ENCODE measurements at regions not wholly inside any gene's neighbourhood (a gene's known extent, or its start where the extent isn't known, plus 50 kb on each side); places are given as distances from the start of the nearest gene placed in this dataset.
"Not testable (repeated sequence)": the region's sequence is repeated elsewhere in the genome, so short reads cannot be mapped to it uniquely, and the experiment has no call there.

DNA sequence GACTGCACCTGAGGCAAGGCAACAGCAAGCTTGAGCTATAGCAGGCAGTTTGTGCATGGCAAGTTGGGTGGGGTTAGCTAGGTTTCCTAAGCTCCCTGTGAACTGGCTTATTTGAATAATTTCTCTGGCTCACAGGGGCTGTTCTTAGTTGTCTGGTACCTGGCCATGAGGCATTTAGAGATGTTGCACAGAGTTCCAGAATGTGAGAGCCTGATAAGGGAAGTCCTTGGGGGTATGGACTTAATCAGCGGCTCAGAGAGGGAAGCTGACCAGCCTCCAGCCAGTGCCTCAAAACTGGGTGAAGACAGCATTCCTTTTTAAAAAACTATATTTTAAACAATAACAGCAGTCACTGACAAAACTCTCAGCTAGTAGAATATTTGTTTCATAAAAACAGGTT, 307.4 kb downstream of the FZD1 start:
- no peak for DNase-seq

DNA sequence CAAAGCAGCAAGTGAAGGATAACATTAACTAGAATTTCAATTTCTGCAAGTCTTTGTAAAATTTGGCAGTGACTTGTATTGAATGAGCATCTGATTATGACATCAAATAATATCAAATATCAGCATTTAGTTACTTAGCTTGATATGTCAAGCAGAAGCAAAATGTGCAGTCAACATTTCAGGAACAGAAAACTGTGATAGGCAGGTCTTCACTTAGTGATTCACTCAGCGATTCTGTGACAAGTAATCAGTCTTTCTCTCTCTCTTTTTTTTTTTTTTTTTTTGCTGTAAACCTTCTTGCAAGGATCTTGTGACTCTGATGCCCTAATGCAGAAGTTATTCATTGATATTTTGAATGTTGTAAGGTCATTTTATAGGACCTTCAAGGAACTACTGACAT, 307.1 kb downstream of the MTERF1 start:
- no peak for DNase-seq

DNA sequence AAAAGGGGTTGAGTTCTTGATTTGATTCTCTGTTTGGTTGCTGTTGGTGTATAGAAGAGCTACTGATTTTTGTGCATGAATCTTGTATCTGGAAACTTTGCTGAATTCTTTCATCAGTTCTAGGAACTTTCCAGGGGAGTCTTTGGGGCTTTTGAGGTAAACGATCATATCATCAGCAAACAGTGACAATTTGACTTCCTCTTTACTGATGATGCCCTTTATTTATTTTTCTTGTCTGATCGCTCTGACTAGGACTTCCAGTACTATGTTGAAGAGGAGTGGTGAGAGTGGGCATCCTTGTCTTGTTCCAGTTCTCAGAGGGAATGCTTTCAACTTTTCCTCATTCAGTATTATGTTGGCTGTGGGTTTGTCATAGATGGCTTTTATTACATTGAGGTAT, 304.0 kb downstream of the MTERF1 start:
- DNase-seq, result not testable (repeated sequence)

DNA sequence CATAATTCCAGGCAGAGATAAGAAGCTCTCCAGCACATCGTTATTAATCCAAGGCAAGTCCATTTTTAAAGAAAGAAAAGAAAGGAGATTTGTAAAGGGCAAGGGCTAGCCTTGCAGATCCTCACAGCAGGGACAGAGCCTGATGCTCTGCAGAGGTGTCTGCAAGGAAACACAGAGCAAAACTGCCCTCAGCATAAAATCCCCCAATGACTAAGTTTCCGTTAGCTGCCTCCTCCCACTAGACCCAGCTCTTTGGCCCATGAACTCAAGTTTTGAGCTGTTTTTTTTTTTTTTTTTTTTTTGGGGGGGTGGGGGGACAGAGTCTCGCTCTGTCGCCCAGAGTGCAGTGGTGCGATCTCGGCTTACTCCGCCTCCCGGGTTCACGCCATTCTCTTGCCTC, 300.7 kb downstream of the MTERF1 start:
- DNase-seq, result no peak

DNA sequence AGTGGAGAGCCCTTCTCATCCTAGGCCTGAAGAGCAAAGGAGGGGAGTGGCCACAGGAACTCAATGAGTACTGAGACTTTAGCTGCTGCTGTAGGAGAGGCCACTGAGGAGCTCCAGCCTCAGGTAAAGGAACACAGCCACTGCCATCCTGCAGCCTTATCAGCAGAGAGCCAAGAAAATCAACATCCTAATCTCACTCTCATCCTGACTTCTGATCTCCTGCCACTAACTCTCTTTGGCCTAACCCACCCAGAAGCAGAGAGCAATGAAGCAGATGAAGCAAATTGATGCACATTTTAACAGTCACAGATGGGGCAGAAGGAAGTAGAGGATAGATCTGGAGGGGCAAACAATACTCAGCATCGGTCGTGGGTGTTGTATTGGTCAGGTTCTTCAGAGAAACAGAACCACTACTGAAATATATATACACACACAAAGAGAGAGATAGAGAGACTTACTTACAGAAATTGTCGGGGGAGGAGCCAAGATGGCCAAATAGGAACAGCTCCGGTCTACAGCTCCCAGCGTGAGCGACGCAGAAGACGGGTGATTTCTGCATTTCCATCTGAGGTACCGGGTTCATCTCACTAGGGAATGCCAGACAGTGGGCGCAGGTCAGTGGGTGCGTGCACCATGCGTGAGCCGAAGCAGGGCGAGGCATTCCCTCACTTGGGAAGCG, 297.6 kb downstream of the MTERF1 start:
- DNase-seq, result no peak

DNA sequence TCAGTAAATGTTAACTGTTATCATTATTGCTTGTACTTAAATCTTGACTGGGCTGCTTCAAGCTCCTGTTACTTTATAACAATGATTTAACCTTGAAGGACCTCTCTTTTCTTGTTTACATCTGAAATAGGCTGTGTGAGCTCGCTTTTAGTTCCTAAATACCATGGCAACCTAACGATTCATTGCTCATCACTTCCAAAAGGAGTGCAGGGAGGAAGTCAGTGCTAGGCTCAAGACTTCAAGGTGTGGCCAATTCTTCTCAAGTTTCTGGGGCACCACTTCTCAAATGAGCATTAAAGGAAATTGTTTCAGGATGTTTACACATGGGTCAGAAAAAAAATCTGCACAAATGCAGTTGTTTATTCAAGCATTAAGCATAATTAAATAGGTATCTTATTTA, 284.2 kb downstream of the MTERF1 start:
- DNase-seq, result no peak

DNA sequence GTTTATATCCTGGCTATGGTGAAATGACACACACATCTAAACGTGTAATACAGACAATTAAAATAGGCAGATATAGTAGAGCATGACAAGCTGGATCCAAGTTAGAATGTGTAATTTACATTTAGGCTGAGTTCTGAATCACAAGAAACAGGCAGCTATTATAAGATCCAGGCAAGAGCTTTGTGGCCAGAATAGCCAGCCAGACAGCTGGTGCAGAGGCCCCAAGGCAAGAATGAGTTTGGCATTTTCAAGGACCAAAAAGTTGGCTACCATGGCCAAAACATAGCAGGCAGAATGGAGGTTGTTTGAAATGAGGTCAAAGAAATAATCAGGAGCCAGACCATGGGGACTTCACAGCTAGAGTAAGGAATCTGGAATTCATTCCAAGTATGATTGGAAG, 281.7 kb downstream of the MTERF1 start:
- DNase-seq, result no peak

DNA sequence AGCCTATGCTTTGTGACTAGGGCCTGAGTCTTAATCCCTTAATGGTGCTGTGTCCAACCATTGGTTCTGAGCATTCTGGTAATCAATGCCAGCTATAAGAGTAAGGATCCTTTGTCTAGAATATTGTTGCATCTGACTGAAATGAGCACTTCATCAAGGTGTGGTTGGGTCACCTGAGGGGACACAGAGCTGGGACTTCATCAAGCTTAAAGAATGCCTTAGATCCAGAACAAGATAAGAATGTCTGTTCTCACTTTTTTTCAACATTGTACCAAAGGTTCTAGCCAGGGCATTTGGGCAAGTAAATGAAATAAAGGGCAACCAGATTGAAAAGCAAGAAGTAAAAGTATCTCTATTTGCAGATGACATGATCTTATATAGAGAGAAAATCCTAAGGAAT, 280.4 kb downstream of the MTERF1 start:
- DNase-seq, result no peak

DNA sequence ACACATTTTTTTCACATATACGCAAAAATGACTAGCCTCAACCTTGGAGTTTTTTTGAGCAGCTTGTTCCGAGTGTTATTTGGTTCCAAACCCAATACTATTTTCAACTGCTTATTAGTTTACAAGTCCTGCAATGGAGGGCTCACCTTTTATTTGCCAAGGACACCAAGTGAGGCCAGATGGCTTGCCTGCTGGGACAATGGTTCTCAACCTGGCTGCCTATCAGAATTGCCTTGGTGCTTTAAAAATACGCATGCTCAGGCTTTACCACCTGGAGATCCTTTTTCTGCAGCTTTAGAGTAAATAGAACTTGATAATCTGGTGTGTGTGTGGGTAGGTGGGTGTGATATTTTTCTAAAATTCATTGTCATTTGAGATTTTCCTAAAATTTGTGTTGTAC, 276.8 kb downstream of the MTERF1 start:
- no peak for DNase-seq

DNA sequence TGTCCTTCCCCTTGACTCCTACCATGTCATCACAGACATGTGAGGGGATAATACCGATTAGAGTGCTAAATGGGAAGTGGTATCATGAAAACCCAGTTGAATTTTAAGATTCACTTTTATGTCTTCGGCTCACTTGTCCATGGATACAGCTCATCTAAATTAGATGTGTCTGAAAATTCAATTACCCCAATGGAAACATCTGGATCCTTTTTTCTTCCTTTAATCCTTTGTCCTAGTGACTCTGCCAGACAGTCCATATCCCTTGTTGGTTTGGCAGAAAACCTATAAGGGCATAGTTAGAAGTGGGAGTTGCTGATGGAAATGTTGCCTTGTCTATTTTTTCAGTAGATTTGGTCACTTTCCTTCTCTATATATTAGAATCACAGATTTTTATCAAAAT, 271.9 kb downstream of the MTERF1 start:
- no peak for DNase-seq

DNA sequence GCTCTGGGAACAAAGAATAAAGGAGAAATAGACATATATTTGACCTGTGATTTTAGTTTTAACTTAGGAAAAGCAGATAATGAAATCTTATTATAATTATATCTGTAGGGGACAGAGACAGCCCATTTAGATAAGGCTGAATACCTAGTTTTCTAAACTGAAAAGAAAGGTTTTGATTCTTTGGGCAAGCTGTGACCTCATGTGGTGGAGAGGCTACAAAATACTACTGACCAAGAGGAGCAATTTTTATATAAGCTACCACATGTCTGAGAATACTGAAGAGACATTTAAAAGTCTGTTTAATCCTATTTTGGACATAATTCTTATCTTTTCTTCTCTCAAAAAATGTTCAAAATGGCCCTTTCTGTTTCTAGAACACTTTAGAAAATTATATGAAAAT, 271.0 kb downstream of the MTERF1 start:
- no peak for DNase-seq

DNA sequence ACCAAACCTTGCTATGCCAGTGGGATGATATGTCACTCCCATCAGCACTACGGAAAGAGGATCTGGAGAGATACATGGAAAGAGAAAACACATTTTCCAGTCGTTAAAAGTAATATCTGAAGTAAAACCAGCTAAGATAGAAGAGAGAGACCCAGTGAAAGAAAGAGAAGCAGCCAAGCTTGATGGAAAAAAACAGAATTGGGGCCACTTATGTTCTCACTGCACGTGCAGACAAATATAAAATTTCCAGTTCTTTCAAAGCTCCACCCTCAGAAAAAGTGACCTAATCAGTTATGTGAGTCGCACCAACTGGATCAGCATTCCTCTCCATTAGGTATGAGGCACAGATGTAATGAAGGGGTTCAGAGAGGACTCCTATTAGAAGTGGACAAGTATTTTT, 266.1 kb downstream of the MTERF1 start:
- no peak for DNase-seq

DNA sequence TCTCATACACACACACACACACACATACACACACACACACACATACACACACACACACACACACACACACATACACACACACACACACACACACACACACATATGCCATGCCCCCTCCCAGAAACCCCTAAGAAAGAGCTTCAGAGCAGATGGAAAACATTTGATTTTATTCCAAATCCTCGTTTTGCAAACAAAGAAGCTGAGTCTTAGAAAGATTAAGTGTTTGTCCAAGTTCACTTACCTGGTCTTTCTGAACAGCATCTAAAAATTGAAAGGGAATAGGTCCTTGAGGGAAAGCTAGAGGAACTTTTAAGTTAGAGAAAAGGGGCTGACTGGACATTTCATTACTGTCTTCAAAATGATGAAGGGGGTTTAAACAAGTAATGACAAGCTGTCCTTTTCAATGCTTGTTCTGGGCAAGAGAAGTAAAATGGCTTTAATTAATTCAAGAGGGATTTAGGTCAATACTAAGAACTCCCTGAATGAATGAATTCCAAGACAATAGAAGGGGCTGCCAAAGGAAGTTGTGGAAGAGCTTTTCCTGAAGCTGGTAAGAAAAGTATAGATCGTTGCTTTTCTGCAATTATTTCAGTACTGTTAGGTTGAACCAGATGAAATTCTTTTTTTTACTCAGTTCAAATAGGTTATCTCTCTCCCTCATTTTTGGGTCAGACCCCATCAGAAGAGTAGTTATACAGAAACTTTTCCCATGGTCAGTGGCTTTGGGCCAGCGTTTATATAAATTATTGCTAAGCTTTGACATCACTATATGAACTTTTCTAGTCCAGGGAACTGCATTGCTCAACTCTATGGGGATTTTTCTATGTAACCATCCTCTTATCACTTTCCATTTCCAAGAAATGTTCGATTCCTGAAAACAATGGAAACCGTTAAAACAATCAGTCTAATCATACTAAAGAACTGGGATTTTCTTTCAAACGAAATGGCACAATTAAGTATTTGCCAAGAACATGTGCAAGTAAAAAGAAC, 261.4 kb downstream of the MTERF1 start:
- no peak for DNase-seq

DNA sequence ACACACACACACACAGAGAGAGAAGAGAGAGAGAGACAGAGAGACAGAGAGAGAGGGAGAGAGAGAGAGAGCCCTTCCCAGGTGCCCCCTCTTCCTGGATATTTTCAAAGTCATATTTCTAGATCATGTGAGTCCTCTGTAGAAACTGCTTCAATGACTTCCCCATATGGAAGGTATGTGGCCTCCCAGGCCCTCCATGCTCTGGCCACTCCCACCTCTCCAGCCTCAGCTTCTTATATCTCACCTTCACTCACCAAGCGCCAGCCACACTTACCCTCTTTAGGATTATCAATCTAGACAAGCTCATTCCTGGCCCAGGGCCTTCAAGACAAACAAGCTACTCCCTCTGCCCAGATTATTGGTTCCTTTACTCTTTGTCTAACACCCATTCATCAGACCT, 259.7 kb downstream of the MTERF1 start:
- no peak for DNase-seq

DNA sequence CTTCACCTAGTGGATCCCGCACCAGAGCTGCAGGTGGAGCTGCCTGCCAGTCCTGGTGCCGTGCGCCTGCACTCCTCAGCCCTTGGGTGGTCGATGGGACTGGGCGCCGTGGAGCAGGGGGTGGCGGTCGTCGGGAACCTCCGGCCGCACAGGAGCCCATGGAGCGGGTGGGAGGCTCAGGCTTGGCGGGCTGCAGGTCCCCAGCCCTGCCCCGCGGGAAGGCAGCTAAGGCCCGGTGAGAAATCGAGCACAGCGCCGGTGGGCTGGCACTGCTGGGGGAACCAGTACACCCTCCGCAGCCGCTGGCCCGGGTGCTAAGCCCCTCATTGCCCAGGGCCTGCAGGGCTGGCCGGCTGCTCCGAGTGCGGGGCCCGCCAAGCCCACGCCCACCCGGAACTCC, 253.2 kb downstream of the MTERF1 start:
- DNase-seq, result not testable (repeated sequence)

DNA sequence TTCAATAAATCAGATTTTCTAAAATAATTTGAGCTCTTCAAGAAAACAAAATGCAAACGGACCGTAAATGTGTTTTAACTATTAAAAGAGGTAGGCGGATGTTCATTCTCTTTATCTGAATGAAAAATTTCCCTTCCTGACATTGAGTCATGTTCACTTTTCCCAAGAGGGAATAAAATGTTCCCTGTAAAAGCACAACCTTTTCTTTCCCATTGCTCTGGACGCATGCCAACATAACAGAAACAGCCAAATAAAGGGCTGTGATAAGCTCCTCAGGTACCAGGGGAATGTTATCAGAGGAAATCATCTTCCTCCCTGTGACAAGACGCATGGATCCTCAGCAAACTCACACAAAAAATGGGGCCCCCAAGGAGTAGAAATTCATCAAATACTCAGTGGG, 251.8 kb downstream of the MTERF1 start:
- DNase-seq, result no peak

DNA sequence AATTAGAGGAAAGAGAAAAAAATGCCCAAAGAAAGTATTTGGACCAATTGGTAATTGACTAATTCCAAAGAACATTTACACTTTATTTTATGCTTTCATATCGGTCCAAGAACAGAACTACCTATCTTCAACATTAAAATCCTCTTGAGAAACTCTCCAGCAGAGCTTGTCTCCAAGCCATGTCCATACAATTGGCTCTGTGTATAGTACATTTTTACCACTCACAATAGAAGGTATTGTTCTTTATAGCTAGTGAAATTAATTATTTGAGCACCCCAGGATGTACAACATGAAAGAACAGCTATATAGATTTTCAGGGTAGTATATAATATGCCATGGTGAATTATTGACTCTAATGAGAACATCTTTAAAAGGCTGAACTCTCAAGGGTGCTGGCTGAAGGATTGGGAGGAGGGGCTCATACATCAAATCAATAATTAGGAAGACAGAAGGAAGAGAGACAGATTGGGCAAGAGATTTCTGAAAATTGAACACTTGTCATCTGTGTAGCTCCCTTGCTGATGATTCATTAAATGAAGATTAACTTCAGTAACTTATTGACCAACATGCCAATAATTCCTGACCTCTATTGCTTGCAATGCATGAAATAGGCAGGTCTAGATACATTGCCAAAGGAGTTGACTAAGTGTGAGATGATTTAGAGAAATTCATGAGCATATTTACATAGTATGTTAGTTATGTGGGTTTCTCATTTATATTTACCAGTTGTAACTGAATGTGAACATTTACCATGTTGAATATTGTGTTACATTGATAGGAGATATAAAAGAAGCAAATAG, 249.7 kb downstream of the MTERF1 start:
- no peak for DNase-seq

DNA sequence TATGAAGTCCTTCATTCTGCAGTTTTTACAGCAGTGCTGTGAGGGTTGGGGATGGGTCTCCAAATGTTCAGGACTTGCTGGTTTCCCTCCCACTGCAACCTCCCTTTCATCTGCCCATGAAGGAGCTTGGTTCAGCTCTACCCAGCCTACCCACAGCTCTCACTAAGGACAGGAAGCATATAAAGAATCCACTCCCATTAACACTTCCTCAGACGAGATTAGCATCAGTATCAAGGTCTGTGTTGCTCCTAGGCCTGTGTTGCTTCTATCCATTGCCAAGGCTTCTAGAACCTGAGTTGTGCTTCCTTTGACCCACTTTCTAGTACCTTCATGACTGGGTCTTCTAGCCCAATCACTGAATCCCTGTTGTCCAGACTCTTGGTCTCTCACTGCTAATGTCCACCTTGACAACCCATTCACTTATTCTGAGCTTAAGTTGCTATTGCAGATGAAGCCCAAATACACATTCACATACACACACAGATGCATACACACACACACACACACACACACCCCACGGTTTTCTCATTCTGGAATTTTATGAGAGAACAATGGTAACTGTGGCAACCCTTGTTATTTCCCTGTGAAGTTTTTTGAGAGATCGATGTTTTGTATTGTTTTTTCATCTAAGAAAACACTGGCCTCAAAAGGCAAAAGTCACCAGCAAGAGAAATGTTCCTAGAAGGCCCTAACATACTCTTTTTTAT, 248.1 kb downstream of the MTERF1 start:
- no peak for DNase-seq

DNA sequence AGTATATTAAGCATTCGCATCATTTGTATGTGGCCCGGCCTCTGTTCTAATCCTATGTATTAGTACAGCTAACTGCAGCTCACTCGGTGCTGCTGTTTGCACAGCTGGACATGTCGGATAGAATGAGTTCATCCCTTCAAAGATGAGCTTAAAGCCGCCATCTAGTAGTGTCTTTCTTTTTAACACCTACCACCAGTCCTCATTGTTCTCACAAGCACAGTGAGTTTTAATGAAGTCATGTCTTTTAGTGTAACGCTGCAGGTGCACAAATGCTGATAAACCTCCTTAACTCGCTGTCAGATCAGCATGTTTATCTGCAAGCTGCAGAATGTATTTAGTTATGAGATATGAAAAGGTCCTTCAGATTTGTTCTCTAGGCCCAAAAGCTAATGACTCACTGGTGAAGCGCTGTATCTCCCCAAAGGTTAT, 247.5 kb downstream of the MTERF1 start:
- DNase-seq, result no peak

DNA sequence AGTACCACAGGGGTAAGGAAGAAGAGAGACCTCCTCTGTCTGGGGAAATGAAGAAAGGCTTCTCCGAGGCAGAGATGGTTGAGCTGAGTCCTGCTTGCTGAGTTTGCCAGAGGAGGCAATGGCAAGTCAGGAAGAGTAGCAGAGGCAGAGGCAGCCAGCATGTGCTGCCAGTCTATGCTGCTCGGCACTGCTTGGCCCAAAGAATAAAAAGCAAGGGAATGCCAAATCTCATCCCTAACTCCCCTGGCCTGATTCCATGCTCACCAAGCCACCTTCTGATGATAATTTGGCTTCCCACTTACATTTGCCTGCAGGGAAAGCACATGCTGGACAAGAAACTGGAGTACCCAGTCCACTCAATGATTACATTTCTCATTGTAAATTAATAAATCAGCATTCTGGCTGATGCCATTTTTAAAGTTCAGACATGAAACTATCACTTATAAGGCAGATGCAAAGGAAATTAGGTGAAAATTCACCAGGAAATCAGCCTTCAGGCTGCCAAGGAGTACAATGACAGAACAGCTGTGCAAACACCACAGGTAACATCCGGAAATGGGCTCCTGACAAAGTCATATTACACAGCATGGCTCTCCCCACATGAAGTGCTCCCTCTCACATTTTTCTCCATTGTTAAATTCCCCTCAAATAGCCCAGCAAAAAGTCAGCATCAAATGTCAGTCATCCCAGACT, 245.9 kb downstream of the MTERF1 start:
- DNase-seq, result peak; percentile 95

DNA sequence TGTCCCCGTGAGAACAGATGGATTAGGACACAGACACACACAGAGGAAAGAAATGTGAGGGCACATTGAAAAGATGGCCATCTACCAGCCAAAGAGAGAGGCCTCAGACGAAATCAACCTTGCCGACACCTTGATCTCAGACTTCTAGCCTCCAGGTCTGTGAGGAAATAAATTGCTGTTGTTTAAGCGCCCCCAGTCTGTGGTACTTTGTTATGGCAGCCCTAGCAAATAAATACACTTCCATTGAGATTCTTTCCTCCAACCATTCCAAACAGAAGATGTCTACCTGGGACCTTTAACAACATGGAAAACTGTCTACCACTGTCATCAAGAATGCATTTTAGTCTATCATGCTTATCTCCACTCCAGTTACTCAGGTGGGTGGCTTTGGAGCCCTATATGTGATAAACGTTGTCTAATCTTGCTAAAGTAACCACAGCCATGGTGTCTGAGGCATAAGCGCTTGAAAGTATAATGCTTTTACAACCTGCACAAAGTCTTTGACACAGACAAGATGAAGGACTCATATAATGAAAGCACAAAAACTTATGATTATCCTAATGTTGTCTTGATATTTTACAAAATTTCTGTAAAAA, 244.3 kb downstream of the MTERF1 start:
- no peak for DNase-seq

DNA sequence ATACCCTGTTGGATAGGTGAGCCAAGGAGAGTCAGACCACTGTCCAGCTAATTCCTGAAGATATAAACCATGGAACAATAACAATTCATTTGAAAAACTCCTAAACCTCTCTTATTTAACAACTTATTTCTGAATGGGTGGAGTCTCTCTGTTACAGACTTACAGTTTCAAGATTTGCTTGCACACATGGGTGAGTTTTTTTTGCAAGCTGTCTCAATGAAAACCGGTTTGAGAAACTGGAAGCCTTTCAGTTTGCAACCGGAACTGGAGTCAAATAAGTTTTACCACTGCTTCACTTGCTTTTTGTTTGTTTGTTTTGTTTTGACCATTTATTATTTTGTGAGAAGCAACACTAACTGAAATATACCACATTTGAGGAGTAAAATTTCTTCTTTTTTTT, 243.8 kb downstream of the MTERF1 start:
- DNase-seq, result no peak
